Neutrophil (primary cell): ENCODE measurements at regions not wholly inside any gene's neighbourhood (a gene's known extent, or its start where the extent isn't known, plus 50 kb on each side); places are given as distances from the start of the nearest gene placed in this dataset.

Experiments used
- H3K27ac ChIP-seq: fragments of 200-600 bp; sonication (generic); 2 replicates; pipeline ENCODE4 v1.5.1; 2016; ENCODE audit warnings: mild to moderate bottlenecking, moderate library complexity
- H3K27me3 ChIP-seq: fragments of 200-600 bp; sonication (generic); 2 replicates; pipeline ENCODE4 v1.6.0; 2016; ENCODE audit warnings: mild to moderate bottlenecking
- H3K36me3 ChIP-seq: fragments of 200-600 bp; sonication (generic); 2 replicates; pipeline ENCODE4 v1.5.1; 2017
- H3K4me1 ChIP-seq, 2 experiments: fragments of 200-600 bp in 1 of 2; sonication (generic) in 1 of 2; 1 replicate in 1 of 2; 2 replicates in 1 of 2; pipeline versions ENCODE4 v1.5.1 to v1.6.1; 2013 to 2016; ENCODE audit warnings: low read depth in 1 of 2, low read length in 1 of 2, mild to moderate bottlenecking in 1 of 2, moderate library complexity in 1 of 2; ENCODE audit not compliant: control insufficient read depth in 1 of 2, insufficient read depth in 1 of 2
- H3K4me3 ChIP-seq, 2 experiments: fragments of 200-600 bp in 1 of 2; sonication (generic) in 1 of 2; 1 replicate in 1 of 2; 2 replicates in 1 of 2; pipeline ENCODE4 v1.5.1; 2013 to 2016; ENCODE audit warnings: low read depth in 1 of 2, low read length in 1 of 2, mild to moderate bottlenecking in 1 of 2, moderate library complexity in 1 of 2
- H3K9me3 ChIP-seq: fragments of 200-600 bp; sonication (generic); 2 replicates; pipeline ENCODE4 v1.5.1; 2016
- CTCF ChIP-seq: fragments of 200-600 bp; sonication (generic); IDR thresholded peaks from 2 replicates; pipeline ENCODE4 v1.5.1; 2016; ENCODE audit warnings: antibody characterized with exemption

- H3K36me3 ChIP-seq = no peaks in the 10 kb centered on the region
- H3K27me3 ChIP-seq = peaks cover 12% of the 10 kb centered on the region
- H3K9me3 ChIP-seq = no peaks in the 10 kb centered on the region
- no peak overlapping the region for H3K27ac ChIP-seq
- TF ChIP-seq CTCF = no peak
- H3K4me1 ChIP-seq = no peaks in the 10 kb centered on the region
- H3K4me3 ChIP-seq = no peak overlapping the region
Observed at GRCh38 chr9:88742905-88743304, 207.9 kb downstream of the NXNL2 start.

GRCh38 chr9:88745276-88746001 is 210.5 kb downstream of the NXNL2 start:
- no peaks in the 10 kb centered on the region for H3K4me1 ChIP-seq
- no peak overlapping the region for H3K27ac ChIP-seq
- no peaks in the 10 kb centered on the region for H3K36me3 ChIP-seq
- H3K4me3 ChIP-seq = no peak overlapping the region
- no peaks in the 10 kb centered on the region for H3K27me3 ChIP-seq
- TF ChIP-seq CTCF = no peak
- H3K9me3 ChIP-seq = no peaks in the 10 kb centered on the region

GRCh38 chr9:88746029-88746742 is 211.2 kb downstream of the NXNL2 start:
- TF ChIP-seq CTCF = no peak
- Histone ChIP-seq H3K9me3 (no peaks in the 10 kb centered on the region), H3K27me3 (no peaks in the 10 kb centered on the region), H3K4me3 (no peak overlapping the region), H3K36me3 (no peaks in the 10 kb centered on the region), H3K27ac (no peak overlapping the region), H3K4me1 (no peaks in the 10 kb centered on the region)

- no peaks in the 10 kb centered on the region for H3K4me1 ChIP-seq
- no peak for TF ChIP-seq CTCF
- H3K36me3 ChIP-seq = no peaks in the 10 kb centered on the region
- no peak overlapping the region for H3K27ac ChIP-seq
- no peak overlapping the region for H3K4me3 ChIP-seq
- H3K27me3 ChIP-seq = no peaks in the 10 kb centered on the region
- no peaks in the 10 kb centered on the region for H3K9me3 ChIP-seq
Observed at GRCh38 chr9:88746743-88747398, 211.9 kb downstream of the NXNL2 start.

- no peaks in the 10 kb centered on the region for H3K27me3 ChIP-seq
- H3K4me3 ChIP-seq = no peak overlapping the region
- no peaks in the 10 kb centered on the region for H3K9me3 ChIP-seq
- TF ChIP-seq CTCF = no peak
- no peaks in the 10 kb centered on the region for H3K4me1 ChIP-seq
- no peaks in the 10 kb centered on the region for H3K36me3 ChIP-seq
- H3K27ac ChIP-seq = no peak overlapping the region
Observed at GRCh38 chr9:88747768-88748167, 212.8 kb downstream of the NXNL2 start.
